Ovary (tissue), 7 donors: ENCODE measurements at regions not wholly inside any gene's neighbourhood (a gene's known extent, or its start where the extent isn't known, plus 50 kb on each side); places are given as distances from the start of the nearest gene placed in this dataset.

Experiments used
- DNase-seq, 5 donors: peaks; one replicate each; pipeline ENCODE4 v3.0.0-alpha.2; 2019 to 2020
- H3K27ac ChIP-seq, 2 donors: fragments of 200-600 bp; one replicate each; pipeline versions ENCODE4 v1.5.1 to v1.8.0; 2019 to 2022
- H3K27me3 ChIP-seq: fragments of 200-600 bp; one replicate; pipeline ENCODE4 v1.8.0; 2022
- H3K36me3 ChIP-seq: fragments of 200-600 bp; sonication (generic); one replicate; pipeline ENCODE4 v1.5.1; 2019
- H3K4me1 ChIP-seq: one replicate; pipeline ENCODE4 v1.8.1; 2013; ENCODE audit warnings: mild to moderate bottlenecking, moderate library complexity; ENCODE audit not compliant: insufficient read depth
- H3K4me3 ChIP-seq: fragments of 200-600 bp; sonication (generic); one replicate; pipeline ENCODE4 v1.5.1; 2017
- H3K9me3 ChIP-seq, 2 donors: fragments of 200-600 bp in 1 of 2; sonication (generic) in 1 of 2; one replicate each; pipeline versions ENCODE4 v1.5.1 to v1.8.1; 2013 to 2019; ENCODE audit warnings: mild to moderate bottlenecking in 1 of 2, moderate library complexity in 1 of 2
- EP300 ChIP-seq: sonication (generic); formaldehyde crosslinking; IDR thresholded peaks from one replicate; pipeline ENCODE4 v1.6.1; 2017; ENCODE audit warnings: antibody characterized with exemption
- POLR2A ChIP-seq: fragments of 450-650 bp; IDR thresholded peaks from one replicate; pipeline ENCODE4 v1.6.1; 2017; ENCODE audit warnings: antibody characterized with exemption, mild to moderate bottlenecking, moderate library complexity
- WGBS, 3 donors: extraction: QIAGEN DNeasy Blood & Tissue Kit in 1 of 3; methylation state at CpG; one replicate each; pipeline versions ENCODE4 v1.1.5 to v1.1.7; 2013 to 2017; 5-methylcytosine and 5-hydroxymethylcytosine counted together
- intact Hi-C, 4 donors: fragments of 100-400 bp; cut with DNase I; formaldehyde crosslinking; loops; one replicate each; pipeline versions ENCODE4 v1.11.0 to v1.15.1; 2022 to 2023
- TF ChIP-seq, protein P1 (sequence below), 3 donors: fragments of 450-650 bp in 2 of 3; fragments of 200-600 bp in 1 of 3; IDR thresholded peaks; one replicate each; pipeline versions ENCODE4 v1.5.1 to v1.8.0; 2016 to 2022; ENCODE audit warnings: antibody characterized with exemption in 3 of 3, mild to moderate bottlenecking in 1 of 3
- donor health status: DM: no; HTN: no; CAD: no; lungs with moderate emphysema.
- donor health status: DM: no; HTN: no; CAD: no.
- donor health status: Bipolar disorder and iron deficiency.
- donor health status: DM: no; HTN: no; CAD: no.
- donor health status: DM: yes; HTN: yes; CAD: no.

DNA sequence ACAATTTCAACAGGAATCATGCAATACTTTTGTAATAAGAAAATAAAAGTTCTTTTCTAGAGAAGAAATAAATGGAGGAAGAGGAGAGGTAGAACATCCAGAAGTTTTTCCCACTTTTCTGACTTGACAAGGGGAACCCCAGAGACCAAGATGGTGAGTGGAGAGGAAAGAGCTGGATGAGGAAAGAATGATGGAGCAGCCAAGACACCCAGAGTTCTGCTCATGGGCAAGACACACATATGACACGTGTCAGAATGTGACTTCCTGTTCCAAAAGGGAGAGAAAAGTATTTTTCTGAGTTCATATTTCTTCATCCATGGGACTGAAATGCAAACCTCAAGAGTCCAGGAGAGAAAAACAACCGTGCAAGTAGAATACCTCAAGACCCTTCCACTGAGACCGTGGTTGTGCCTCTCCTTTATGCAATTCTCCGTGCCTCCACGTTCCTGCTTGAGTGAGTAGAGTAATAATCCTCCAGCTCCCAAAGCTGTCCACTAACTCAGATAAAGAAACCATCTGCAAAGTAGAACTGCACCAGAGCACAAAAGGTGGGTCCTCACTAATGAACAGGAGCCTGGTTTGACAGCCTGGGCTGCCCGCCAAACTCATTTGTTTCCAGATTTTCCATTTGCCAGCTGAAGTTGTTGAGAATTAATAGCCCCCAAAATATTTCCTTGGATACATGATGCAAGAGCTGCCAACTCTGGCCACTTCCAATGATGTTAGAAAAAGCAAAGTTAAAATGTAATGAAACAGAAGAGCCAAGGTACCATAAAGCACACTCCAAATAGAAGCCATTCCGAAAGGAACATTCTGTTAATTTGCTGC, 272.6 kb upstream of the IGF1R start:
- H3K36me3 ChIP-seq, result no peaks in the 10 kb centered on the region
- no peaks in the 10 kb centered on the region for H3K4me1 ChIP-seq
- H3K27me3 ChIP-seq, result no peaks in the 10 kb centered on the region
- no peak overlapping the region for H3K27ac ChIP-seq
- 19 to 36% (median 33%) methylated on average over 7 of the region's 7 CpGs for WGBS, 3 donors
- no peak for DNase-seq
- no peak overlapping the region for H3K4me3 ChIP-seq
- no peaks in the 10 kb centered on the region for H3K9me3 ChIP-seq
- intact Hi-C loops, result no loop called here
- TF ChIP-seq POLR2A, result no peak
- TF ChIP-seq, protein P1, sequence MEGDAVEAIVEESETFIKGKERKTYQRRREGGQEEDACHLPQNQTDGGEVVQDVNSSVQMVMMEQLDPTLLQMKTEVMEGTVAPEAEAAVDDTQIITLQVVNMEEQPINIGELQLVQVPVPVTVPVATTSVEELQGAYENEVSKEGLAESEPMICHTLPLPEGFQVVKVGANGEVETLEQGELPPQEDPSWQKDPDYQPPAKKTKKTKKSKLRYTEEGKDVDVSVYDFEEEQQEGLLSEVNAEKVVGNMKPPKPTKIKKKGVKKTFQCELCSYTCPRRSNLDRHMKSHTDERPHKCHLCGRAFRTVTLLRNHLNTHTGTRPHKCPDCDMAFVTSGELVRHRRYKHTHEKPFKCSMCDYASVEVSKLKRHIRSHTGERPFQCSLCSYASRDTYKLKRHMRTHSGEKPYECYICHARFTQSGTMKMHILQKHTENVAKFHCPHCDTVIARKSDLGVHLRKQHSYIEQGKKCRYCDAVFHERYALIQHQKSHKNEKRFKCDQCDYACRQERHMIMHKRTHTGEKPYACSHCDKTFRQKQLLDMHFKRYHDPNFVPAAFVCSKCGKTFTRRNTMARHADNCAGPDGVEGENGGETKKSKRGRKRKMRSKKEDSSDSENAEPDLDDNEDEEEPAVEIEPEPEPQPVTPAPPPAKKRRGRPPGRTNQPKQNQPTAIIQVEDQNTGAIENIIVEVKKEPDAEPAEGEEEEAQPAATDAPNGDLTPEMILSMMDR (IDR thresholded peaks at IDR 0.05), result no peak
- no peak for TF ChIP-seq EP300

DNA sequence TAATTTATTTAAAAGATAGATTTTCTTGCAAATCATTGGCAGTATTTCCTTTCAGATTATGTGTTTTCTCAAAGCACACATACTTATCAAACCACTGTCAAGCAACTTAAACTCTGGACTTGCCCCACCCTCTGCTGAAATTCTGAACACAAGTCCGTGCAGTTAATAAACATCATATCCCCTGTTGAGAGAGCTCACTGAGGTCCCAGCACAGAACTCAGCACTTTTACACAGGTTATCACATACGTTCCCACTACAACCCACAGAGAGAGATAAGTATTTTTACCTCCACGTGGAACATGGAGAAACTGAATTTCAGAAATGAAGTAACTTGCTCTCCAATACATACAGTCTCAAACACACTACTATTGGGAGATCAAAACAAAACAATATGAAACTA, 267.6 kb upstream of the IGF1R start:
- Histone ChIP-seq H3K4me1 (no peaks in the 10 kb centered on the region), H3K27ac (no peak overlapping the region), H3K36me3 (no peaks in the 10 kb centered on the region), H3K4me3 (no peak overlapping the region), H3K27me3 (no peaks in the 10 kb centered on the region), H3K9me3 (no peaks in the 10 kb centered on the region)
- DNase-seq, result no peak
- TF ChIP-seq POLR2A, result no peak
- no peak for TF ChIP-seq EP300
- TF ChIP-seq, protein P1 (IDR thresholded peaks at IDR 0.05), result no peak
- WGBS, 3 donors, result 61 to 68% (median 66%) methylated on average over 3 of the region's 3 CpGs
- intact Hi-C loops, result no loop called here

DNA sequence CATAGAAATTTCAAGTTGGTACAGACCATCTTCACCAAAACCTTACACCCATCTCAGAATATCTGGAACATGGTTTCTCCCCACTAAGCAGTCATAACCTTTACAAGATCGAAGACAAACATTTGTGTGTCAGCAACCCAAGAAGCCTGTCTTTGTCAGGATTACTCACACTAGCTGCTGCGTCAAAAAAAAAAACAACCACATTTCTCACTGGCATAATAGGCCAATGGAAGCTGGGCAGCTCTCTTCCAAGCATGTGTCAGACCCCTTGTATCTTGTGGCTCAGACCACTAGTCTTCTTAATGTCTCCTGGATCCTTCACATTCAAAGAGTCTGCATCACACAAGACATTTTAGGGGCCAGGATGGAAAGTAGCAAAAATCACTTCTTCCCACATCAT, 266.9 kb upstream of the IGF1R start:
- Histone ChIP-seq H3K27me3 (no peaks in the 10 kb centered on the region), H3K4me3 (no peak overlapping the region), H3K9me3 (no peaks in the 10 kb centered on the region), H3K4me1 (no peaks in the 10 kb centered on the region), H3K27ac (no peak overlapping the region), H3K36me3 (no peaks in the 10 kb centered on the region)
- intact Hi-C loops, result no loop called here
- 83 to 93% (median 84%) methylated on average over 2 of the region's 2 CpGs for WGBS, 3 donors
- TF ChIP-seq EP300, result no peak
- no peak for TF ChIP-seq POLR2A
- TF ChIP-seq, protein P1 (IDR thresholded peaks at IDR 0.05), result no peak
- no peak for DNase-seq

DNA sequence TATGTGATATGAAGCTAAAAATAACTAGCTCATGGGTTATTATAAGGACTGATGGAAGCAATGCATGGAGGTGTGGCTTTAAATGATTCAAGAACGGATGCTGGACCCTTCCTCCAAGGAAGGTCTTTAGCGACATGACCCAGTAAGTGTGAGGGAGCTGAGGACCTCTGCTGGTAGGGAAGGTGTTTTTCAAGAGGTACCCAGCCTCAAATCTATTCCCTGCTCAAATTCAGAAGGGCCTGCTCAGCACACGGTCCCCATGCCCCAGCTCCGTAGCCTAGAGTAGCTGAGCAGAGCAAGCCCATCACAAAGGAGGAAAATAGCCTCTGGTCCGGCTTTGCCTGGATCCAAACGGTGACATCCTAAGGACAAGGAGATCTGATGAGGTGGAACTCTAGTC, 266.2 kb upstream of the IGF1R start:
- 49 to 54% (median 54%) methylated on average over 6 of the region's 6 CpGs for WGBS, 3 donors
- H3K4me1 ChIP-seq, result no peaks in the 10 kb centered on the region
- DNase-seq, result no peak
- no peak overlapping the region for H3K27ac ChIP-seq
- intact Hi-C loops, result no loop called here
- no peaks in the 10 kb centered on the region for H3K27me3 ChIP-seq
- TF ChIP-seq EP300 (no peak), POLR2A (no peak)
- TF ChIP-seq, protein P1 (IDR thresholded peaks at IDR 0.05), result no peak
- no peaks in the 10 kb centered on the region for H3K36me3 ChIP-seq
- no peaks in the 10 kb centered on the region for H3K9me3 ChIP-seq
- H3K4me3 ChIP-seq, result no peak overlapping the region
